Retinal pigment epithelial cell (primary cell): ENCODE measurements at regions not wholly inside any gene's neighbourhood (a gene's known extent, or its start where the extent isn't known, plus 50 kb on each side); places are given as distances from the start of the nearest gene placed in this dataset.

Experiments
- DNase-seq: peaks from one replicate; pipeline ENCODE4 v3.0.0-alpha.2; 2010; ENCODE audit warnings: low read depth
- H3K4me3 ChIP-seq: 2 replicates; pipeline ENCODE4 v1.5.1; 2011; ENCODE audit warnings: mild to moderate bottlenecking, low read length, control low read depth, moderate library complexity
- TF ChIP-seq, protein P1 (sequence below): conservative IDR thresholded peaks from 2 replicates; pipeline ENCODE4 v1.5.1; 2011; ENCODE audit warnings: low read depth, low read length, control low read depth, inconsistent platforms

DNA sequence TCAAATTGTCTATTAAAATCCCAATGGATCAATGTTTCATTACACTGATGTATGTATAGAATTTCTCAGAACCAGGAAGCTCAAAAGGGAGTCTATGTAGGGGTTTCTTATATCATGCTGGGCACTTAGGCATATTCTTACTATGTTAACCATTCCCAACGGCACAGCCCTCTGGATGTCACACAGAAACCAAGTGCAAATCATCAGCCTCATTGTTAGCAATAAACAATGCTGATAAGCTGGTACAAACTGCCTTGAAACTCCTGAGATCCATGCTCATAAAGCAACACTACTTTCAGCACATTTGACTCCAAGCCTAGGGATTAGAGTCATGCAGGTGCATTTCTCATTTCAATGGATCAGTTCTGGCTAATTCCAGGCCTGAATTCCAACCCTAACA, 730.2 kb upstream of the SLC39A10 start:
- TF ChIP-seq, protein P1, sequence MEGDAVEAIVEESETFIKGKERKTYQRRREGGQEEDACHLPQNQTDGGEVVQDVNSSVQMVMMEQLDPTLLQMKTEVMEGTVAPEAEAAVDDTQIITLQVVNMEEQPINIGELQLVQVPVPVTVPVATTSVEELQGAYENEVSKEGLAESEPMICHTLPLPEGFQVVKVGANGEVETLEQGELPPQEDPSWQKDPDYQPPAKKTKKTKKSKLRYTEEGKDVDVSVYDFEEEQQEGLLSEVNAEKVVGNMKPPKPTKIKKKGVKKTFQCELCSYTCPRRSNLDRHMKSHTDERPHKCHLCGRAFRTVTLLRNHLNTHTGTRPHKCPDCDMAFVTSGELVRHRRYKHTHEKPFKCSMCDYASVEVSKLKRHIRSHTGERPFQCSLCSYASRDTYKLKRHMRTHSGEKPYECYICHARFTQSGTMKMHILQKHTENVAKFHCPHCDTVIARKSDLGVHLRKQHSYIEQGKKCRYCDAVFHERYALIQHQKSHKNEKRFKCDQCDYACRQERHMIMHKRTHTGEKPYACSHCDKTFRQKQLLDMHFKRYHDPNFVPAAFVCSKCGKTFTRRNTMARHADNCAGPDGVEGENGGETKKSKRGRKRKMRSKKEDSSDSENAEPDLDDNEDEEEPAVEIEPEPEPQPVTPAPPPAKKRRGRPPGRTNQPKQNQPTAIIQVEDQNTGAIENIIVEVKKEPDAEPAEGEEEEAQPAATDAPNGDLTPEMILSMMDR: no peak
- DNase-seq: no peak
- no peak overlapping the region for H3K4me3 ChIP-seq

DNA sequence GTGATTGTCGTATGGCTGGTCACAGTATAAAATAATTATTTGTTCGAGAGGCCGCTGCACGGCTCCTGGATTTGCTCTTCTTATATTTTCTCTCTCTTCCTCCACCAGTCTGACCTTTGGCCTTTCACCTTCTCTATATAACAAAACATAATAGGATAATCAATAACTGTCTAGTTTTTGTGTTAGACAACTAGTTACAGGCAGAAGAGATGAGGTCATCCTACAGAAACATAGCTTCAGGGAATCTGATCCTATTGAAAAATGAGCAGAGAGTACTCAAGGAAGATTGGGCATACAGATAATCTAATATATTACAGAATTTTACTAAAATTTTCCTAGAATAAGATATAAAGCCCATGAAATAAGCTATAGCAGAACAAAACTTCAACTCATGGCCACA, 731.3 kb upstream of the SLC39A10 start:
- DNase-seq: no peak
- TF ChIP-seq, protein P1: no peak
- H3K4me3 ChIP-seq: no peak overlapping the region

DNA sequence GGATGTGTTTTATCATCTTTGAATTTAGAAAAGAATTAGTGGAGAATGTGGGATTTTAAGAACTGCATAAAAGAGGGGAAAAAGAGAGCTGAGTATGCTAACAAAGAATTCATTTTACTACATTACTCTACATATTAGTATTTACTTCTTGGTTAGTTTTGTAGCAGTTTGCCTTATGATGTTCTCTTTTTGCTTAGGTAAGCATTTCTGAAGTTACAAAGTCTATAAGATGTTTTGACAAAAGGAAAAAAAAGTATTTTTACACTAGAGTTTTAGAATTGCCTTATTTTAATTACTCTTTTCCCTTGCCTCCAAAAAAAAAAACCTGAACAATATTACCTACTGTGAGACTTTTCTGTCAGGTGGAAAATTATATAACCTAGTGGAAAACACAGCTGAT, 739.5 kb upstream of the SLC39A10 start:
- no peak for DNase-seq
- no peak overlapping the region for H3K4me3 ChIP-seq
- TF ChIP-seq, protein P1: no peak

DNA sequence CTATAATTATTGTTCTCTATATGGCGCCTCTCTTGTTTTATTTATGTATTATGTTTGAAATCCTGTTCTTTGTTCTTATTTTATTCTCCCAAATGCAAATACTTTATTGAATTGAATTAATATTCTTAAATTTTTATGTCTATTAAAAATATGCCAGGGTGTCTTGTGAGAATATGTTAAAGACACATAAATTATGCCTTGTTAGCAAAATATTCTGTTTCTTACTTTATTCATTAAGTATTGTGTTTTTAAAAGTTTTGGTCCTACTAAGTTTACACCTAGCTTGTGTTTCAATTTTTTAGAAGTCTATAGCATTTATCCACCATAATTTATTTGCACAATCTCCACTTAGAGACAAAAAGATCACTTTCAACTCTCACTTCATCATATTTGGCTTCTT, 741.5 kb upstream of the SLC39A10 start:
- no peak for DNase-seq
- TF ChIP-seq, protein P1: no peak
- H3K4me3 ChIP-seq: no peak overlapping the region

DNA sequence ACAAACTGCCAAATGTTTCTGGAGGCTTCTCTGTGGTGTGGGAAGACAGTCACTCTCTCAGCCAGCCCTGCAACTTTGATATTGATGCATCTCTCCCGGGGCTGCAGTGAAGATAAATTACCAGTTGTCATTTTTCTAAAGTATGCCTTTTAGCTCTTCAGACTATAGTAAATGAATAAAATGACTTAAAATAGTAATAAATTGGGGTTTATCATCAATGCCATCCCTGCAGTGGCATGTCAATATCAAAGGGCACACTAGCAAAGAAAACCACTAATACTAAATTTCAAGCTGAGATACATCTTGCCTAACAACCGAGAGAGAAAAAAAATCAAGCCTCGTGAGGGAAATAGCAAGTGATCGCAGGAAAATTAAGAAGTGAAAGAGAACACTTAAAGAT, 749.5 kb upstream of the SLC39A10 start:
- no peak for DNase-seq
- TF ChIP-seq, protein P1: no peak

DNA sequence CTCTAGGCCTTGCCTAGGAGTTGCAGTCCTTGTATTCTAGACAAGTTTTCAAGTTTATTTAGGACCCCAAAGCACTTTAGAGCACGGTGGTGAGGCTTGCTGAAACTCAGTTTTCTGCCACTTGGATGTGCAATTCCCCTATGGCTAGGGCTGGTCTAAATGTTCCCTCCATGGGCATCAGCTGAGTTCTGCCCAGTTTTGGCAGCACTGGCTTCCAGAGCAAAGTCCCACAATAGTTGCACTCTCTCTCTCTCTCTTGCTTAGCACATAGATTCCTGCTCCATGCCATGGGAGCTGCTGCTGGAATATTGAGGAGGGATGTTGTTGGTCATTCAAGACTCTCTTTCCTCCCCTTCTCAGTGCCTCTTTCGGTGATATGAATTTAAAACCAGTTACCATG, 760.2 kb upstream of the SLC39A10 start:
- DNase-seq: no peak
- H3K4me3 ChIP-seq: no peak overlapping the region
- TF ChIP-seq, protein P1: no peak

More for the DNA sequence above, 749.5 kb upstream of the SLC39A10 start:
- no peak overlapping the region for H3K4me3 ChIP-seq

DNA sequence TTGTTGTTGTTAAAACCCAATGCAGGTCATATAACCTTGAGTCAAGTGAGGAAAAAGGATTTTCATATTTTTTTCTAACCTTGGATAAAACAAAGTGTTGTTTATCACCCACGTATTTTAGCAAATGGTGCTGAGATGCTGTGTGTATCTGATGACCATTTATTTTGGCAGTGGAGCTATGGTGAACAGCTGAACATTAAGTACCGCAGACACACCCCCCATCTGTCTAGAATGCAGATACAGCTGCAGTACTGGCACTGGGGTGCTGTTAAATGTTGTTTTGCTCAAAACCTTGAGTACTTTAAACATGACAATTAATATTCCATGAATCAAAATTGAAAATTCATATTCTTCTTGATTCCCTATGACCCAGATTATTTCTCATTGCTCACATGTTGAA, 773.3 kb upstream of the SLC39A10 start:
- DNase-seq: no peak
- no peak overlapping the region for H3K4me3 ChIP-seq
- TF ChIP-seq, protein P1: no peak
